HG03097 (cell line): ENCODE measurements at regions not wholly inside any gene's neighbourhood (a gene's known extent, or its start where the extent isn't known, plus 50 kb on each side); places are given as distances from the start of the nearest gene placed in this dataset.
"Not testable (repeated sequence)": the region's sequence is repeated elsewhere in the genome, so short reads cannot be mapped to it uniquely, and the experiment has no call there.

ENCODE experiments used
- ATAC-seq: cut with Tn5 transposase; IDR thresholded peaks from one replicate; pipeline ENCODE4 v1.9.1; 2021; ENCODE audit not compliant: unreplicated experiment, low FRiP score

GRCh38 chr13:66154976-66155375 lies 1075.2 kb downstream of the PCDH9 start:
- ATAC-seq: no peak

GRCh38 chr13:66154354-66154753 lies 1075.8 kb downstream of the PCDH9 start:
- ATAC-seq: no peak

GRCh38 chr13:66152596-66152995 lies 1077.5 kb downstream of the PCDH9 start:
- no peak for ATAC-seq

GRCh38 chr13:66144357-66144756 lies 1085.8 kb downstream of the PCDH9 start:
- not testable (repeated sequence) for ATAC-seq

GRCh38 chr13:66139701-66140100 lies 1090.4 kb downstream of the PCDH9 start:
- no peak for ATAC-seq

- ATAC-seq: no peak
Measured at GRCh38 chr13:66139250-66139649, 1090.9 kb downstream of the PCDH9 start.

GRCh38 chr13:66138172-66138811 lies 1091.8 kb downstream of the PCDH9 start:
- peak; percentile 96 for ATAC-seq

GRCh38 chr13:66137384-66137783 lies 1092.8 kb downstream of the PCDH9 start:
- no peak for ATAC-seq

- ATAC-seq: peak; percentile 97
Measured at GRCh38 chr13:66128692-66129269, 1101.4 kb downstream of the PCDH9 start.

- ATAC-seq: peak; percentile 39
Measured at GRCh38 chr13:66128201-66128600, 1101.9 kb downstream of the PCDH9 start.

GRCh38 chr13:66117563-66117962 lies 1112.6 kb downstream of the PCDH9 start:
- no peak for ATAC-seq

- no peak for ATAC-seq
Measured at GRCh38 chr13:66113882-66114526, 1116.1 kb downstream of the PCDH9 start.

- no peak for ATAC-seq
Measured at GRCh38 chr13:66111628-66112027, 1118.5 kb downstream of the PCDH9 start.

- ATAC-seq: no peak
Measured at GRCh38 chr13:66106246-66106645, 1123.9 kb downstream of the PCDH9 start.

GRCh38 chr13:66102864-66103263 lies 1127.3 kb downstream of the PCDH9 start:
- ATAC-seq: no peak

GRCh38 chr13:66099825-66100224 lies 1130.3 kb downstream of the PCDH9 start:
- no peak for ATAC-seq

GRCh38 chr13:66098931-66099628 lies 1131.1 kb downstream of the PCDH9 start:
- ATAC-seq: no peak

- no peak for ATAC-seq
Measured at GRCh38 chr13:66089711-66090110, 1140.4 kb downstream of the PCDH9 start.

GRCh38 chr13:66087269-66087710 lies 1142.8 kb downstream of the PCDH9 start:
- peak; percentile 81 for ATAC-seq

GRCh38 chr13:66077132-66077689 lies 1152.9 kb downstream of the PCDH9 start:
- ATAC-seq: no peak

- no peak for ATAC-seq
Measured at GRCh38 chr13:66076417-66076816, 1153.7 kb downstream of the PCDH9 start.
